Thymus (tissue), 11 donors: ENCODE measurements at regions not wholly inside any gene's neighbourhood (a gene's known extent, or its start where the extent isn't known, plus 50 kb on each side); places are given as distances from the start of the nearest gene placed in this dataset.
"Not testable (repeated sequence)": the region's sequence is repeated elsewhere in the genome, so short reads cannot be mapped to it uniquely, and the experiment has no call there.

ENCODE experiments used
- DNase-seq, 9 donors: peaks; one replicate each; pipeline ENCODE4 v3.0.0-alpha.2; 2013; ENCODE audit warnings: low spot score in 9 of 9, low read depth in 6 of 9, missing footprints in 1 of 9
- H3K27ac ChIP-seq, 2 donors: one replicate each; pipeline ENCODE4 v1.5.1; 2013; ENCODE audit warnings: control low read depth in 1 of 2, low read depth in 1 of 2, low read length in 1 of 2, mild to moderate bottlenecking in 1 of 2, moderate library complexity in 1 of 2
- H3K27me3 ChIP-seq, 2 donors: one replicate each; pipeline ENCODE4 v1.5.1; 2013; ENCODE audit warnings: low read length in 1 of 2; ENCODE audit not compliant: control insufficient read depth in 2 of 2, insufficient read depth in 1 of 2
- H3K36me3 ChIP-seq, 2 donors: one replicate each; pipeline ENCODE4 v1.5.1; 2013; ENCODE audit warnings: low read length in 1 of 2, mild to moderate bottlenecking in 1 of 2, moderate library complexity in 1 of 2; ENCODE audit not compliant: control insufficient read depth in 2 of 2, insufficient read depth in 2 of 2
- H3K4me1 ChIP-seq, 2 donors: one replicate each; pipeline ENCODE4 v1.5.1; 2013; ENCODE audit warnings: low read length in 2 of 2; ENCODE audit not compliant: control insufficient read depth in 2 of 2, insufficient read depth in 2 of 2
- H3K4me3 ChIP-seq, 2 donors: one replicate each; pipeline ENCODE4 v1.5.1; 2013; ENCODE audit warnings: low read length in 2 of 2, control low read depth in 1 of 2, mild to moderate bottlenecking in 1 of 2
- H3K9me3 ChIP-seq, 2 donors: one replicate each; pipeline ENCODE4 v1.5.1; 2013; ENCODE audit warnings: low read length in 1 of 2, mild to moderate bottlenecking in 1 of 2; ENCODE audit not compliant: control insufficient read depth in 2 of 2, insufficient read depth in 1 of 2
- WGBS: extraction: QIAGEN DNeasy Blood & Tissue Kit; methylation state at CpG from one replicate; pipeline ENCODE4 v1.1.7; 2013; 5-methylcytosine and 5-hydroxymethylcytosine counted together
- donor health status: healthy.

DNA sequence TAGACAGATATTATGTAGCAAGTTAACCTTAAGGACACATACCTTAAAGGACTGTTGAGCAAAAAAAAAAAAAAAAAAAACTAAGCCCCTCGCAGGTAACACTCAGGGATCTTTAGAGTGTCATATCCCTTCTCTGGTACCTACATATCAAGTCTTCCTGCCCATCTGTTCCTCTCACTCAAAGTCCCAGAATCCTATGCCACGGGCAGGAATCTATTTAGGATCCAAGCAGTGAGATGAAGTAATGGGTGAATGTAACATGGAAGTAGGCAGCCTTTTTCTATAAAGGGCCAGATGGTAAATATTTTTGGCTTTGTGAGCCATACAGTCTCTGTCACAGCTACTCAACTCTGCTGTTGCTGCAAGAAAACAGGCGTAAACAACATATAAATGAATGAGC lies 496.7 kb downstream of the STK39 start:
- WGBS = 97% methylated on average over 3 of the region's 3 CpGs
- Histone ChIP-seq H3K36me3 (no peaks in the 10 kb centered on the region), H3K4me3 (no peak overlapping the region), H3K27me3 (no peaks in the 10 kb centered on the region), H3K4me1 (peaks cover 0 to 6% of the 10 kb centered on the region in 2 donors), H3K27ac (no peak overlapping the region), H3K9me3 (no peaks in the 10 kb centered on the region)
- DNase-seq = no peak

DNA sequence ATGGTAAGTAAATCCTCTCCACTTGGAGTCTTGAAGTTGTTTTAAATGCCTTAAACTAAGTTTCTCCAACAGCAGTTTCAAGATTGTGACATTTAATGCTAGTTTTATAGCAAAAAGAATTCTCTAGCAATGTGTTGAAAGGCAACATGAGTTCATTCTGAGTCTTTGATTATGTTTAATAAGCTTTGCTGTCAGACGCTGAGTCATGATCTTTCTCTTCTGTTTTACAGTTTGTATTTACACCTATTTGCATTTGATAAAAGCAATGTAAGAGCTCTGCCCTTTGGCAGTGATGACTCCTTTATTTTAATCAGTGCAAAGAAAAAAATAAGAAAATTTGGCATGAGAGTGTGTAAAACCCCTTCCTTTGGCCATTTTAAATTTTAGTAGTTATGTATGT lies 497.7 kb downstream of the STK39 start:
- Histone ChIP-seq H3K36me3 (no peaks in the 10 kb centered on the region), H3K4me3 (no peak overlapping the region), H3K27ac (no peak overlapping the region), H3K27me3 (no peaks in the 10 kb centered on the region), H3K9me3 (no peaks in the 10 kb centered on the region), H3K4me1 (peaks cover 0 to 6% of the 10 kb centered on the region in 2 donors)
- no peak for DNase-seq
- WGBS = 93% methylated on average over 1 of the region's 1 CpG

DNA sequence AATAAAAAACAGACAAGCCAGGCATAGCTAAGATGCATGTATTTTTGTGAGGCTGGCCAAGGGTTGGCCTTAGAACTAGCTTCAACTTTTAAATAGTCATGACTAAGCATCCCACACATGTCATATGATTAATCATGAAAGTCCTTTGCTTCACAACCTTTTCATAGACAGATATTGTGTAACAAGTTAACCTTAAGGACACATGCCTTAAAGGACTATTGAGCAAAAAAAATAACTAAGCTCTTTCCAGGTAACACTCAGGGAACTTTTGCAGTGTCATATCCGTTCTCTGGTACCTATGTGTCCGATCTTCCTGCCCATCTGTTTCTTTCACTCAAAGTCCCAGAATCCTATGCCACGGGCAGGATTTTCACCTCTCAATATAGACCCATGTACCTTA lies 498.4 kb downstream of the STK39 start:
- Histone ChIP-seq H3K4me1 (peaks cover 0 to 6% of the 10 kb centered on the region in 2 donors), H3K36me3 (no peaks in the 10 kb centered on the region), H3K4me3 (no peak overlapping the region), H3K27ac (no peak overlapping the region), H3K27me3 (no peaks in the 10 kb centered on the region), H3K9me3 (no peaks in the 10 kb centered on the region)
- 95% methylated on average over 3 of the region's 3 CpGs for WGBS
- DNase-seq = no peak

DNA sequence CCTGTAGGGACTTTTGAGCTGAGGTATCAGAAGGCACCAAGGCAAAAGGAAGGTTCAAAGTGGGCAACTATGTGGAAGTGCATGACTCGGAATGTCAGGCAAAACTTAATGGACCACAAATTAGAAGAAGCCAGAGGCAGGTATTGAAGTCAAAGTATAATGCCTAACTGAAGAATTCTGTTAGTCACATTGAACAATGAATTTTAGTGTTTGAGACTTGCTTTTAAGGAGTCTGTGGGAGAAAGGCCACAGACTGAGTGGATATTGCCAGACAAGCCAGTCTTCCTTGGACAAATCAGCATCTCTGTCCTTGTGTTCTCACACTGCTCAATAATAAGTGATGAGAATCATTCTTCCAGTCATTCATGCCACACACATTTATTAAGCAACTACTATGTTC lies 498.9 kb downstream of the STK39 start:
- peaks cover 0 to 6% of the 10 kb centered on the region in 2 donors for H3K4me1 ChIP-seq
- no peak for DNase-seq
- WGBS = 94% methylated on average over 1 of the region's 1 CpG
- no peaks in the 10 kb centered on the region for H3K36me3 ChIP-seq
- no peaks in the 10 kb centered on the region for H3K9me3 ChIP-seq
- H3K27me3 ChIP-seq = no peaks in the 10 kb centered on the region
- no peak overlapping the region for H3K27ac ChIP-seq
- H3K4me3 ChIP-seq = no peak overlapping the region

DNA sequence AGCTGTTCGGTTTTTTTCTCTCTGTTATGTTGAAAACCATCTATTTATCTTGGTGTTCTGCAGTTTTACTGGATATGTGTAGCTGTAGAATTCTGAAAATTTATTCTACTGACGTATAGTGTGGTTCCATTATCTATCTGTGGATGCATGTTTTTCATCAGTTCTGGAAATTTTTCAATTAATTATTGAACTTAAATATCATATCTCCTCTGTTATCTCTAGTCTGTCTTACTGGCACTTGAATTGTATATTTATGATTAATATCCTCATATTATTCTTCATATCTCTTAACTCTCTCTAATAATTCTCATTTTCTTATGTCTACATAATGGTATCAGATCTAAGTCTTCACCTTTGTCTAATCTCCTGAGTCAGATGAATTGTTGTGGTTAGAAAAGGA lies 501.7 kb downstream of the STK39 start:
- Histone ChIP-seq H3K36me3 (no peaks in the 10 kb centered on the region), H3K27me3 (no peaks in the 10 kb centered on the region), H3K4me3 (no peak overlapping the region), H3K9me3 (no peaks in the 10 kb centered on the region), H3K4me1 (no peaks in the 10 kb centered on the region), H3K27ac (no peak overlapping the region)
- 92% methylated on average over 2 of the region's 2 CpGs for WGBS
- no peak for DNase-seq

DNA sequence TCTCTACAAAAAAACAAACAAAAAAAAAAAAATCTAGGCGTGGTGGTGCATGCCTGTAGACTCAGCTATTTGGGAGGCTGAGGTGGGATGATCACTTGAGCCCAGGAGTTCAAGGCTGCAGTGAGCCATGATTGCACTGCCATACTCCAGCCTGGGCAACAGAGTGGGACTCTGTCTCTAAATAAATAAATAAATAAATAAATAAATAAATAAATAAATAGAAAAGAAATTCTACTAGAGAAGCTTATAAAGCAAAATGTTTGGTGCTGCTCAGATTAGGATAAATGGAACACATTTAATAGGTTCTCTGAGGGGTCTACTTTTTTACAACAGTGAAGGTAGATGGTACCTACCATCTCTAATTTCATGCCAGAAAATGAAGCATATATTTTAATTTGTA lies 507.5 kb downstream of the STK39 start:
- not testable (repeated sequence) for H3K4me1 ChIP-seq, H3K27ac ChIP-seq, DNase-seq, H3K4me3 ChIP-seq, H3K27me3 ChIP-seq, H3K36me3 ChIP-seq, H3K9me3 ChIP-seq
- WGBS = 97% methylated on average over 1 of the region's 1 CpG

DNA sequence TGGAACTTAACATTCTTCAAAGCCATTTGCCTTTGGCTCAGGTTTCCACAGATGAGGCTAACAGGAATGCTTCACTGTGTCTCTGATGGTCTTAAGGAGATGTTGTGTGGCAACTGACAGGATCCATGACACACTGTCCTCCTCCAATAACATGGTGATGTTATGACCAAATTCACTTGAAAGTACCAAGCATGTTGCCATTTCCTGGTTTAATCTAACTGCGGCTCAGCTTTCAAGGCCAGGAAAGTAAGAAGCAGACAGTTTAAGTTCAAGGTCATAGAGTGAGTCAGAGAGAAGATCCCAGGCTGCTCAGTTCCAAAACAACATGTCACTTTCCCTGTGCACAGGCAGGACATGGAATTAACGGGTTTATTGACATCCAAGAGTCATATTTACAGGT lies 513.6 kb downstream of the STK39 start:
- H3K36me3 ChIP-seq = no peaks in the 10 kb centered on the region
- no peaks in the 10 kb centered on the region for H3K9me3 ChIP-seq
- no peak for DNase-seq
- H3K27me3 ChIP-seq = no peaks in the 10 kb centered on the region
- no peak overlapping the region for H3K27ac ChIP-seq
- 90% methylated on average over 2 of the region's 2 CpGs for WGBS
- no peak overlapping the region for H3K4me3 ChIP-seq
- no peaks in the 10 kb centered on the region for H3K4me1 ChIP-seq

DNA sequence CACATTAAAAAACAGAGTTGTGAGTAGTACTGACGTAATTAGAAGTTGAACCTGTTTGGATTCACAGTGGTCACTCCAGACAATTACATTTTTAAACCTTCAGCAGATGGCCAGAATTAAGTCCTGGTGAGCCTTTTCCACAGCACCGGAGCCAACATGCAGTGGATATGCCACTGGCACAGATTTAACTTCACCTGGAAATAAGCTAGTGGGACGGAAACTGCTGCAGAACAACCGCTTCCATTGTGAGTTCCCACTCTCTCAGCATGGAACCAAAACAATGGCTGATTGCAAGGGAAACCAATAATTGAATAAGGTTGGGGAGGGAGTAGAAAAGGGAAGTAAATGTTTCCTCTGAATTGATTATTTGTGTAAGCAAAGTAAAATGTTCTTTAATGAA lies 515.1 kb downstream of the STK39 start:
- 93% methylated on average over 4 of the region's 4 CpGs for WGBS

DNA sequence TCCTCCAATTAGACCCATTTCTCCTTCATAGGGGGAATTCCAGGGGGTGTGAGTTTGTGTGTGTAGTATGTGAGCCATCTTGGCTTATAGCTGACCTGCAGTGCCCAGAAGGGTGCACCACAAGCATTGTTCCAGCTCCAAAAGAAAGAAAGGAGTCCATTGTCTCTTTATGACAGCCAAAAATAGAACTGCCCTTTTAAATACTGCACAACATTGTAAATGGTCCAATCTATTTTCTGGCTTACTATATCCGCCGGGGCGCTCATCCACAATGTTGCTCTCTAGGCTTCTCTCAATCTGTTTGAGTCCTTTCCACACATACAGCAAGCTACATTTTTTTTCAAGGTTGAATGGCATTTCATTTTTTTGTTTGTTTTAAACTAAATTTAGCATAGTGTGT lies 517.5 kb downstream of the STK39 start:
- H3K27me3 ChIP-seq = no peaks in the 10 kb centered on the region
- 96% methylated on average over 3 of the region's 3 CpGs for WGBS
- no peaks in the 10 kb centered on the region for H3K4me1 ChIP-seq
- DNase-seq = no peak
- H3K4me3 ChIP-seq = no peak overlapping the region
- no peaks in the 10 kb centered on the region for H3K9me3 ChIP-seq
- no peak overlapping the region for H3K27ac ChIP-seq
- H3K36me3 ChIP-seq = no peaks in the 10 kb centered on the region

More for the DNA sequence above, 515.1 kb downstream of the STK39 start:
- Histone ChIP-seq H3K4me1 (no peaks in the 10 kb centered on the region), H3K27ac (no peak overlapping the region), H3K27me3 (no peaks in the 10 kb centered on the region), H3K4me3 (no peak overlapping the region), H3K9me3 (no peaks in the 10 kb centered on the region), H3K36me3 (no peaks in the 10 kb centered on the region)
- no peak for DNase-seq

DNA sequence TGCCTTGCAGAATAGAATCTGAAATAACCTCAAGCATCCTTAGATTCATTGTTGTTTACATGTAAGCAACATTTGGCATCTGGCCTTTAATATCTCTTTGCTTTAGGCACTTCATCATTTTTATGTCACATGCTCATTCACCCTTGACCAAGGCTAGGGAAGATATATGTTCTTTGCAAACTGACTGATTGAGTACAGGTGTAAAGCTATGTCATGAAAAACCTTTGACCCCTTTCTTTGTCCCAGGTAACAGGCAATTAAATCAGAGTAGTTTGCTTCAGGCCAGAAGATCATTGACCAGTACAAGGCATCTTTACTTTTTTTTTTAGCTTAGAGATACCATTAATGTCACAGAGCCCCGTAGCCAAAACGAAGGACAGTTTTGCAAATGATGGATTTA lies 520.6 kb downstream of the STK39 start:
- Histone ChIP-seq H3K9me3 (no peaks in the 10 kb centered on the region), H3K4me3 (no peak overlapping the region), H3K27me3 (no peaks in the 10 kb centered on the region), H3K4me1 (no peaks in the 10 kb centered on the region), H3K27ac (no peak overlapping the region), H3K36me3 (no peaks in the 10 kb centered on the region)
- DNase-seq = no peak
- WGBS = 89% methylated on average over 2 of the region's 2 CpGs
